HG03571 (cell line): ENCODE measurements at regions not wholly inside any gene's neighbourhood (a gene's known extent, or its start where the extent isn't known, plus 50 kb on each side); places are given as distances from the start of the nearest gene placed in this dataset.

Experiments
- ATAC-seq: cut with Tn5 transposase; IDR thresholded peaks from one replicate; pipeline ENCODE4 v1.9.1; 2021; ENCODE audit not compliant: unreplicated experiment

DNA sequence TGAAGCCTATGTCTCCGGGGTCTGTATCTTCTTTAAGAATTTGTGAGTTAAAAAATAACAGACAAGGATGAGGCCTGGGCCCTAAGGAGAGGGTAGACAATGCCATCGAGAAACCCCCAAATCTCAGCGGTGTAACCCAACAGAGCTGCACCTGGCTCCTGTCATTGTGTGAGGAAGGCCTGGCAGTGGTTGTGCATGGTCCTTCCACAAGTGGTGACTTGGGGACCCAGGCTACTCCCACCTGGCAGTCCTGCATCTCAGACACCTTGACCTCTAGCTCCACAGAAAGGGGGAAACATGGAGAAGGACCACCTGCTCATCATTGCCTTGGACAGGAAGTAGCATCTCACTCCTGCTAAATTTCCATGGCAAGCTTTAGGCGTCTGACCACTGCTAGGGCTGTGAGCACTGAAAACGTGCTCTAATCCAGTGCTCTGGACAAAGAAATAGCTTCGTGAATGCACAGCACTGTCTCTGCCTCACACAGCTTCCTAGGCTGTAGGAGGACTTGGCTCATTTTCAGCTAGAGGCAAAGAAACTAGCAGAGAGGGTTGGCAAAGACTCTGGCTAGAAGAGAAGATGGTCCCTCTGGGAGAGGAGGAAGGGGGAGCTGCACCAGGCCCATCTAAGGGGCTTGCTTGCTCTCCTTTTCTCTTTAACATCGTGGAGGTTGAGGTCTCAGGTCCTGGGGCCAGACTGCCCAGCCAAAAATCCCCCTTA, 273.9 kb upstream of the ZMIZ1 start:
- no peak for ATAC-seq

DNA sequence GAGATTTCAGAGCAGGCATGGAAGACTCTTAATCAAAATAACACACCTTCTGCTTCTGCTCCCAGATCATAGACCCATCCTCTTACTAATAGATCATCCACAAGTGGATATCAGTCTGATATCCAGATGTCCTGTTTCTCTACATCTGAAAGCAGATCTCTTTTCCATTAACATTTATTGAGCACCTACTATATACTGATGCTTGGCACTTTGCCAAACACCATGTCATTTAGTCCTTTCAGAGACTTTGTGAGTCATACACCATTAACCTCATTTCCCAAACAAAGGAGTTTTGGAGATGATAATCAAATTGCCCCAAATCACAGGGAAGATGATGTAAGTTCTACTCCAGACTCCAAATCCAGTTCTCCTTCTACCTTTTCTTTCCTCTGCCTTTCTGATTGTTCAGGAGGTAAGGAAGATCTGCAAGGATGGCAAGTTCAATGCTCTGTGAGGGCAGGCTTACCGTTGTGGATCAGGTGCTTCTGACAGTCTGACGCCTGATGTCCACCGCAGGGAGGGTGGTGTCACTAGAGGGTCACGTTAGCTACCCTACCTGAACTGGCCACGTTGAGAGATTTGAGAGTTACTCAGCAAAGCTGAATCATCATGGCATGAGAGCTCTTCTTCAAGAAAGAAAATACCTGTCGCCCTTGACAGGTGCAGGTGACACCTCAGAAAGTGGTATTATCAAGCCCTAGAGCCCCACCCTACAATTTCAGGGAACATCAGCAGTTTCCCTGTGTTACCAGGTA, 269.6 kb upstream of the ZMIZ1 start:
- no peak for ATAC-seq

DNA sequence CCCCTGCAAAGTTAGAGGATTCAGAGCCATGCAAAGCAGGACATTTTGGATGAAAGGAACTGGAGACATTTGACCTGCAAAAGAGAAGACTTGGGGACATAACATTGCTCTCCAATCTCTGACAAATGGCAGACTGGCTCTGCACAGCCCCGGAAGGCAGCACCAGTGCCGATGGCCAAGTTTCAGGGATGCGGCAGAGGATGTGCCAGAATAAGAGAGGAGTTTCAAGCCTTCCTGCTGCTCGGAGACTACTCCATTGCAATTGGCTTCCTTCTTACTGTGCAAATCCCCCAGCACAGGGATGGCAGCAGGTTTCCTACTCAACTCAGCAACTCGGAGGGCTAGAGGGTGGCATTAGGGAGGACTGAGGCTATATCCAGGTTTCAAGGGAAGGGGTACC, 268.8 kb upstream of the ZMIZ1 start:
- no peak for ATAC-seq

DNA sequence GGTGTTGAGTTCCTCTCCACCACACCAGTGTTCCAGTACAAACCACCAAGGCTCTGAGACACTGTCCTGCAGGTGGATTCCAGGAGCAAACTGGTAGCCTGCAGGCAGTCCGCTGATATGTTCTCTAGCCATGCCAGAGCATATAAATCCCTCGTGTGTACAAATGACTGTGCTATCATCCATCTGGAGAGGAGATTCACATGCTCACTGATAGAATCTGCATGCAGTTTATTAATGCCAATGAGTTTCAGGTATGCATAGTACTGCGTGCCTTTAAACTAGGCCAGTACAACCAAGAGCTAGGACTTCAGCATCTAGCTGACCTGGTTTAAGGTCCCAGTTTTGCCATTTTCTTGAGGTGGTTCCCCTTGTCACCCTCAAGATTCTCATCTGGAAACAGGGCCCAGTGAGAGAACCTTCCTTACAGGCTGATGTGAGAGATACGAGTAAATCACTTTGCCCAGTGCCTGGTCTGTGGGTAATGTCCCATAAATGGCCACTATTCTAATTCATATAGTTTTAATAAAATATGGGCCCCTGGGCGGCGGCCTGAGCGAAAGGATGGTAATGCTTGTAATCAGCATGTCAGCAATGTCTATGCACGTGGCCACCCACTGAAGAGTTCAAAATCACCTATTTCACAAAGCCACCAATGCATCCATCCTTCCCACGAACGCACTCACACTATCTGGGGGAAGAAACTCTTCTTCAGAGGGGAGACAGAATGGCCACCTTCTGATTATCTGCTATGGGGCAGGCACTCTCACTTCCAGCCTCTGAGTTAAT, 268.0 kb upstream of the ZMIZ1 start:
- ATAC-seq: no peak

DNA sequence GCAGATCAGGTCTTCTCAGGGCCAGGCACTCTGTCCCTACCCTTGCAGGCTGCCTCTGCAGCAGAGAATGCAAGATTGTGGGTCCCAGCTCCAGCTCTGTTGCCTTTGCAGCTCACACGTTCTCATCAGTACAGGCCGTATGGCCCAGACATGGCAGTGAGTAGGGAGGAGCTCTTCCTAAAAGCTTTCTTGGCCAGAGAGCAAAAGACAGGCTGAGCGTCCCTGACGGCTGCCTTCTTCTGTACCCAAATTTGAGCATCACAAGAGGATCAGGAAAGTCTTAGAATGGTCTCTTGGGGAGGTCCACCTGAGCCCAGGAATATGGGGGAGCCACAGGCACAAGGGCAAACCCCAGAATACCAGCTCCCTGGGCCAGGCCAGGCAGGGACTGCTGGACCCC, 266.3 kb upstream of the ZMIZ1 start:
- no peak for ATAC-seq

DNA sequence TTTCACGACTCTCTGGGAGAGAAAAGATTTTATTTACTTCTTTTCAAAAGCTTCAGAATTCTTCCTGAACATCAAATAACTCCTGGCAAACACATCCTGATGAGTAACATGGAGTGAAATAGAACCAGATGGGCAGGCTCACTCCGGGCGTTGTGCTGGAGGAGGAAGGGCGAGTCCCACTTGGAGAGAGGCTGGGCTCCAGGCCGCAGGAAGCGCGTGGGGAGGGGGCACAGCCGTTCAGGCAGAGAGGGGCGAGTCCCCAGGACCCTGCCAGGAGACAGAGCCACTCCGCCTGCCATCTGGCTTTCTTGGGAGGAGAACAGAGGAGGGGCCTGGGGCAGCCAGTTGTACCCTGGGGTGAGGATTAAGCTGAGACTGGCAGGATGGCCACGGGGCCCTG, 265.9 kb upstream of the ZMIZ1 start:
- no peak for ATAC-seq

DNA sequence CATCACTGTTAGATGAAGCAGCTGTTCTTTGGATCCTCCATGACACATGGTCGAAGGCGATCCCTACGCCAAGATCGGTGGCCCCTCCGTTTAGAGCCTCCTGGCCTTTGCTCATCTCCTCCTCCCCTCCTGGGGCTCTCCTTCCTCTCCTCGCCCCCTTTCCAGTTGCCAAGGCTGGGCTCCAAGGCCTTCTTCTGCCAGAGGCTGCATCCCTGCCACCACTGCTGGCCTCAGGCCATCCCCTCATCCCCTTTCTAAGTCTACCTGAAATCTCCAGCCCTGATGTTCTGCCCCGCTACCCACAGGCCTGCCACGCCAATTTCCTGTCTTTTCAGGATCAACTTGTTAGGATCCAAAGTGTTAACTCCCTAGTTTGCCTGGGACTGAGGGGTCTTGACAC, 265.1 kb upstream of the ZMIZ1 start:
- ATAC-seq: no peak

DNA sequence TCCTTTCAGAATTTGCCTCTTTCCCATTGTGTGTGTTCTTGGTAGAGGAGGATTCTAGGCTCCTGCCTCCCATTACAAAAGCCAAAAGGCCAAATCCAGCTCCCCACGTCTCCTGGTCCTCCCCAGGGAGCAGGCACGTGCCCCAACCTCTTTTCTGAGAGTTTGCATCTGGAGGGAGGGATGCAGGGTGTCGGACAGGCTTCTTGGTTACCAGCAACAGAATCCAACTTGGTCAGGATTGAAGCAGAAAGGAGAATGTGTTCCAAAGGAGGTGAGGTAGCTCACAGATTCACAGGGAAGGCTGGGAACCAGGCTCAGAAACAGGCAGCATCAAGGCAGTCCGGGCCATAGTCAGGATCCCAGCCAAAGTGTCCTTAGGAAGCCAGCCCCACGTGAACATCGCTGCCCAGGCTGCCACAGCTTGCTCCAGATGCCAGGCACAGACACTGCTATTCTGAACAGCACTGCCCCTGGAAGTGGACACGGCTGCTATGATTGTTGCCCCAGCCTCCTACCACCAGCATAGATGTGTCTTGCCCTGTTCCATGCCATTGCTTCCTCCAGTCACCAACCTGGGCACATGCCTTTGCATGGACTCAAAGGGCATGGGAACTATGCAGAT, 264.2 kb upstream of the ZMIZ1 start:
- ATAC-seq: no peak

DNA sequence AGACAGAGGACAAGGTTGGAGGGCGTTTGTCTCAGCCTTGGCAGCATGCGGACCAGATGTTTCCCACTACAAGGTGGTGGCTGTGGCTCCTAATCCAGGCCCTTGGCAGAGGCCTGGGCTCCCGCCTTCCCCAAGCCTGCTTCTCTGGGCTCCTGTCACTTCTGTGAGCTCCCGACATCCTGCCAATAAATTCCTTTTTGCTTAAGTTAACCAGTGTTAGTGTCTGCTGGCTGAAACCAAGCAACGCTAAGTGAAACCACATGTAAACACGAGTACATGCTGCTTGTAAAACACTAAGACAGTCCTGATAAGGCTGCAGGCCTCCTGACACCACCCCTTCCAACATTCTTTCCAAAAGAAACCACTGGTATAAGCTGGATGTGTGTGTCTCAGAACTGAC, 263.6 kb upstream of the ZMIZ1 start:
- ATAC-seq: no peak

DNA sequence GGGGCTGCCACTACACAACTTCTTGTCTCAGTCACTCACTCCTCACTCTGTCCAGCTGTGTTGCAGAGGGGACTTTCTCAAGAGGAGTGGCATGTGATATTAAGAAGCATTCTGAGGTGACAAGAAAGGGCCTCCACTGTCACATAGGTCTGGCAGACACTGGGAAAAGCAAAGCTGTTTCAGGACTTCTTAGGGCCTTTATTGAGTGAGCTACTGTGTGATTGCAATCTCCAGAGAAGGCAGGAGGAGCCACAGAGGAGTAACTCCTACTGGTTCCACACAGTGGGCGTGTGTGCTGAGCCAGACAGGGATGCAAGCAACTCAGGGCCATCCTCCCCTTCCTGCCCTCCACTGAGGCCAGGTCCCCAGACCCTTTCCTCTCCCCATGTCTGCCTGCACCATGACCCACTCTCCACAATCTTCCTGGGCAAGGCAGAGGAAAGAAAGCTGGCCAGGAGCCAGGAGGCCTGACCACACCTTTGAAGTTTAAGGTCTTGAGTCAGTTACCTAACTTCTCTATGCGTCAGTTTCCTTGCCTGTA, 262.0 kb upstream of the ZMIZ1 start:
- no peak for ATAC-seq

DNA sequence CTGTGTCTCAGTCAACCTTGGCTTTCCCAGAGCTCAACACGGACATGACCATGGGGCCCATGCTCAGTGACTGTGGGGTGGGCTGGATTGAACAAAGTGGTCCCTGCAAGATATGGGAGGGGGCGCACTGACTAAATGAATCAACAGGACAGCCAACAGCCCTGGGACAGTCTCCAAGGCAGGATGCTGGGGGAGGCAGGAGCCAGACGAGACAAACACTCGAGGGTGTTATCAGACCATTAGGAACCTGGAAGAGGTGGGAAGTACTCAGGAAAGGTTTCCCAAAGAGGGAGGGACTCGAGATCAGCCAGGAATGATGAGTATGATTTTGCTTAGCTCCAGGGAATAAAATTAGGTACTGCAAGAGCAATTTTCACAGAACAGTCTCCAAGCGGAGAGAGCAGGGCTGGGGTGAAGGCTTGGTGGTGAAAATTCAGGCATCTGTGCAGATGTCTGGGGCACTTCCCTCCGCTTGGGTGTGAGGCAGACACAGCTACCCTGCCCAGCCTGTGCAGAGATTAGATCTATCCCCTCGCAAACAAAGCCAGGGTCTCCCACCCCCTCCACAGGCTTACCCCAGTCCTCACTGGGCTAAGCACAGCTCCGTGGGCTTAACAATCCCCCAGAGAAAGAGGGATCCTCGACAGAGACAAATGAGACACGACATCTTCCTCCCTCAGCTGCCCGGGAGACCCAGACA, 261.1 kb upstream of the ZMIZ1 start:
- no peak for ATAC-seq

DNA sequence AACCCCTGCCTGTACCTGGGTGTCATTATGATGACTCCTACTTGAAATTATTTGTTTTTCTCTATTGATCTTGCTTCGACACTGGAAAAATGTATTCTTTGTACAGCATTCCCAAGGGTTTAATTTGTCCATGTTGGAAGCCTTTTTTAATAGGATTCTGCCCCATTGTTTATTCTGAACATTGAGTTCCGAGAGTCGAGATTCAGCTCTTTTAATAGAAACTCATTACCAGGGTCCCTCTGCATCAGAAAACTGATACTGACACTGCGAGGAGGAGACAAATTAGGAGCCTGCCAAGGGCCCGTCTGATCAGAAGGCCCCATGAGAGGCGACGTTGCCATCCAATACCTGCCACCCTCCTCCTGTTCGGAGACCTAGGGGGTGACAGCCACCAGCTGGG, 260.5 kb upstream of the ZMIZ1 start:
- no peak for ATAC-seq

DNA sequence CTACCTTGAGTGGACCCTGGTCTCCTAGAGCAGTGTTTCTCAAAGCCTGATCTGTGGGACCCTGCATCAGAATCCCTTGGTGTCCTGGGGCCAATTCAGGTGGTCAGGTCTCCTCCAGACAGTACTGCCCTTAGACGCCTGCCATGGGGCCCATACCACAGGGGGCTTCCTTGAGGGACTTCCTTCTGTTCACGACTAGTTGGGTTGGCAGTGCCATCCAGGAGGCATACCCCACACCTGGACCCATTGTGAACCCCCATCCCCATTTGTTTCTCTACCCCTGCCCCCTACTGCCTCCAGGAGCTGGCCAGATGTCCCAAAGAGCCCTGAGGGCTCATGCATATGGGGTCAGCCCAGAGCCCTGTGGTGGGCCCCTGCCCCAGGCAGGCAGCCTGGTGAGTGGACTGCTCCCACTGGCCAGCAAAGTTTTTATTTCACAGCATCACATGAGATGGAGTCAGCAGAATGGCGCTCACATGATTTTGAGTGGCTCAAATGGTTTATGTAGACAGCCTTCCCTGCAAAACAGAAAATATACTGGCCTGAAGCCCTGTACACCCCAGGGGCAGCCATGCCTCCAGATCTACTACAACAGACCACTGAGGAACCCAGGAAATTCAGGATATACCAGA, 259.9 kb upstream of the ZMIZ1 start:
- ATAC-seq: no peak

DNA sequence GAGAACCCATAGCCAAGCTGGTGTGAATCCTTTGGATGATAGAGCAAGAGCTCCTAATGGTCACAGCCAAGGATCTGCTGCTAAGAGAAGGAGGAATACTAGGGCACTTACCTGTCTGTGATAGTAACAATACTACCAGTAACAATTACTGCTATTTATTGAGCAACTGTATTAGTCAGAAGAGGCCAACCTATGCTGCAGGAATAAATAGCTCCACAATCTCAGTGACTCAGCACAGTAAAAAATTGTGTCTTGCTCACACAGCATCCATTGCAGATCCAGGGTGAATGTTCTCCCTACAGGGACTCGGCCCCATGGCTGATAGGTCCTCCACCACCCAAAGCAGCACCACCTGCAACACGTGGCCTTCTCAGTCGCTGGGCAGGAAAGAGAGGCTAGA, 257.6 kb upstream of the ZMIZ1 start:
- no peak for ATAC-seq

DNA sequence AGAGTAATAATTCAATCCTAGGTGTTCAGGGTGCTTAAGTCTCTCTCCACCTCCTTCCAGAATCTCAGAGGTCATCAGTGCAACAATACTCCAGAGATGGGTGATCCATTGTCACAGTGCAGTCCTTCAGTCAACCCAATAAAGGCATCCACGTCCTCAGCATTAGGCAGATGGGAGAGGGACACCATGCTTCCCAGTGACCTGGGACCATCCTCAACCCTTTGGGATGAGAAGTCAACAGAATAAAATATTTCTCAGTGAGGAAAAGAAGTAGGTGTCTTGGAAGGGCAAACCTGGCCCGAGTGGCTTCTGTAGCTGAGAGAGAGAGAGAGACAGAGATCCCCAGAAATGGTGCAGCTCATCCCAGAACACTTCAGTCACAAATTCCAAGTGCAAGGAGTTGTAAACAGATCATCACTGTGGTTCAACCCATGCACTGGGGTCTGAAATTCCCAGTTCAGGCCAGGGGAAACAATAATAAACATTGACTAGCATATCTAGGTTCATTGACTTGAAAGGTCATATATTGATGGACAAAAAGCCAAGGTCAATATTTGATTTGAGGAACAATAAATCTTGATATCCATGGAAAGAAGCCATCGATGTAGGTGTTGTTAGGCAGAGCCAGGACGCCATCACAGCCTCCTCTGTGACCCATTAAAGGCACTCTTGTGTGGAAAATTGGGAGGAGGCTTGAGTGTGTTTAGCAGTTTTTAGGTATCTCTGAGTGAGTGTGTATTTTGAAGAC, 256.0 kb upstream of the ZMIZ1 start:
- no peak for ATAC-seq

DNA sequence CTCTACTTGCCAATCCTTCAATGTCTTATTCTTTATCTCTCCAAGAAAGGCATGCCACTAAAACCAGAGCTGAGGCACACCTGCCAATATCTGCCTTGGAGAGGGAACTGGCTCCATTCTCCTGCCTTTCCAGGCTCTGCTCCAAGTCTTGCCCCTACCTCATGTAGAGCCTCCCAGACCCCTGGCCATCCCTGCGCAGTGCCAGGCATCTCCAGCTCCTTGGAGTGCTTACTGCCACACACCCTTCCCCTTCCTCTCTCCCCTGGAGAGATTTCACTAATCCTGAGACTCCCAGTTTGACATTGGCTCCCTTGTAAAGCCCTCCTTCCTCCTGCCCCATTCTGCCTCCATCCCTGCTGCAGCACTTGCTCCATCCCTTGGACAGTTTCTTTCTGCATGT, 255.2 kb upstream of the ZMIZ1 start:
- ATAC-seq: no peak

DNA sequence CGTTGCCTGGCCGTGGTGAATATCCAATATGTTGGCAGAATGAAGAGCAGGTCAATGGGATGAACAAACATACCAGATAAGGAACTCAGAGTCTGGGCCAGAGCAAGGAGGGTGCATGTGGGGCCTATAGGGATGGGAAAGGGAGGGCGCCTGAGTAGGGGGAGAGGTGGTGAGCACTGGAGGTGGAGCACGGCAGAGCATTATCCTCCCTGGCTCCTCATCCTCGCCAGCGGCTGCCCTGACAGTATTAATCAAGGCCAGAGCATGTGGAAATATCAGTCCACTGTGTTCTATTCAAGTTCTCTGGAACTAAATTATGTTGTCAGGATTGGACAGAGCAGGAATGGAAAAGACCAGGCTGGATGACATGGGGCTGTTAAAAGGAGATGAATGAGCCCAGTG, 254.8 kb upstream of the ZMIZ1 start:
- no peak for ATAC-seq

DNA sequence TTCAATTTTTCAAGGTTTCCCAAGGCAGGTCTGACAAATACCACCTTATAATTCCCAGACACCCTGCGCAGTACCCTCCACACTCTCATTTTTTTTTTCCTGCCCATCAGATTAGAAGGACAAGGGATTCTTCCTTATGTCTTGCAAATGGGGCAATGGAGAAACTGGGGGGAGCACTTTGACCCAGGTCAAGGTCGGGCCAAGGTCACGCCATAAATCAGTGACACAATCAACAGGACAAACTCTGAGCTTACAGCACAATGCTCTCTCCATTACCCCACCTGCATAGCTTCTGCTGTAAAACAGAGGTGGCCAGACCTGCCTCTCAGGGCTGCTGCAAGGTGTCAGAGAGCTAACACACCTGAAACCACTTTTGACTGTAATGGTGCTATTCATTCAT, 254.4 kb upstream of the ZMIZ1 start:
- ATAC-seq: no peak

DNA sequence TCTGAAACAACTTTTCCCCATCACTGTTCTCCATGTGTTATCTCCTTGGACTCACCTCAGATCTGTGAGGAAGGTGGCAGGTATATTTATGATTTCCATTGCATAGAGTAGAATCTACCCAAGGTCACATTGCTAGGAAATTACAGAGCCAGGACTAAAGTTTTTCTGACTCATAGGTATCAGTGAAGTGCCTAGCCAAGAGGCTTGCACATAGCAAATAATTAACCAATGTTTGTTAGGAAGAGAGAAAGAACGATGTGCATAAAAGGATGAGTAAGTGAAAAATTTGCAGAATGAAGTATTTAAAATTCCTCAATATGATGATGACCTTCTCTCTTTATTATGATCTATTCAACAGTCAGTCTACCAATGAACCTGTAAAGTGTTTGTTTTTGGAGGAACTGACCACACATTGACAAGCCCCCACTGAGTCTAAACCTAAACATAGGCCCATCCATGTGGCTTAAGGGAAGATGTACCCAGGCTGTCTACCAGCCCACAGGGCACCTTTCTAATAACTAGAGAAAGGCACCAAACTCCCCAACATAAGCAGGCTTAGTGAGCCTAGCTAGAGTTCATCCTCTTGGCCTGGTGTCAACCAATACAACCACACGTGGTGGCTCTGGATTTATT, 252.9 kb upstream of the ZMIZ1 start:
- ATAC-seq: no peak
